HG02763 (cell line): ENCODE measurements at regions not wholly inside any gene's neighbourhood (a gene's known extent, or its start where the extent isn't known, plus 50 kb on each side); places are given as distances from the start of the nearest gene placed in this dataset.

Experiments
- ATAC-seq: cut with Tn5 transposase; IDR thresholded peaks from one replicate; pipeline ENCODE4 v1.9.1; 2021; ENCODE audit warnings: mild to moderate bottlenecking, moderate library complexity; ENCODE audit not compliant: unreplicated experiment

DNA sequence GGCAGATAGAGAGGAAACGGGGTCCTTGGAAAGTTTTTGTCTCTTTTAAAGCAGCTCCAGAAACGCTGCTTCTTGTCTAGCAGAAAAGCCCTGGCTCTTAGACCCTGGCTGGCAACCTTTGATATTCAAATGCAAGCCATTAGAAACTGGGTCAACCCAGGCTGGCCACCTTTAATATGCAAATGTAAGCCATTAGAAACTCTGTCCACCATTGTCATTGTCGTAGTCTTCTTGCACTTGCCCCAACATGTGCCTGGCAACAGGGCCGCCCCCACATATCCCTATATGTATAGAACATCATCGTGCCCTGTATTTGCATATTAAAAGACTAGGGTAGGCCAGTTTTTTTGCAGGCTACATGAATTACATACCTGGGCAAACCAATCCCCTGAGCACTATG is 621.3 kb upstream of the DPP6 start:
- ATAC-seq = no peak

- ATAC-seq = no peak
Measured at GRCh38 chr7:153432063-153432462, 620.1 kb upstream of the DPP6 start.

GRCh38 chr7:153433223-153433622 is 619.0 kb upstream of the DPP6 start:
- ATAC-seq = no peak

DNA sequence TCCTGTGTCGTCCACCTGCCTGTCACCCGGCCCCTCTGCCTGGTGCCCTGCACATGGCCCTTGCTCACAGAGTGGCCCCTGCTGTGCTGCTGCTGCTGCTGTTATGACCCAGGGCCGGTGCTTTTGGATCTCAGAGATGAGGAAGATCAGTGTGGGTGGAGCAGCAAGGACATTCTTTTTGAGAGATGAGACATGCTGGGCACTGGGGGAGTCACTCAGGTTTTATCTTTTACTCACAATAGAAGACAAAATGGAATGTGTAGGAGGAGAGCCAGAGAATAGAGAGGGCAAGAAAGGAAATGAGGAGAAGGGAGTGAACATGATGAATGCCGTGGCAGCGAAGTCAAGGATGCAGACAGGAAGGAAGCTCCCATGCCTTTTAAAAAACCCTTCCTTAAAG is 611.5 kb upstream of the DPP6 start:
- no peak for ATAC-seq

GRCh38 chr7:153443032-153443701 is 609.0 kb upstream of the DPP6 start:
- ATAC-seq = no peak

GRCh38 chr7:153444641-153445040 is 607.6 kb upstream of the DPP6 start:
- ATAC-seq = no peak

DNA sequence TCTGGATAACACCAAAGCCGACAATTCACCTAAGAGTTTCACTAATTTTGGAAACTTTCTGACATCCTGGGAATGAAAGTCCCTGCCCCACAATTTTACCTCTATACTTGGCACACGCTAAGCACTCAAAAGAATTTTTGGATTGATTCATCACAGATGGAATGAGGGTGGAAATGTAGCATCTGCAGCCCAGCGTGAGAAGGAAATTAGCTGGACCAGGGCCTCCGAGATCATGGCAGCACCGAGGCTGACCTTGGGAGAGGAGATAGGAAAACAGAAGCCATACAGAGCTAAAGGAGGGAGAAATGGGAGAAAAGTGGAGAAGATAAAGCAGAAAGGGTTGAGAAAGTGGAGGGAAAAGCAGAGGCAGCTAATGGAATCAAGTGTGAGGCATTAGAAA is 606.6 kb upstream of the DPP6 start:
- ATAC-seq = no peak

- no peak for ATAC-seq
Measured at GRCh38 chr7:153446490-153446889, 605.7 kb upstream of the DPP6 start.

DNA sequence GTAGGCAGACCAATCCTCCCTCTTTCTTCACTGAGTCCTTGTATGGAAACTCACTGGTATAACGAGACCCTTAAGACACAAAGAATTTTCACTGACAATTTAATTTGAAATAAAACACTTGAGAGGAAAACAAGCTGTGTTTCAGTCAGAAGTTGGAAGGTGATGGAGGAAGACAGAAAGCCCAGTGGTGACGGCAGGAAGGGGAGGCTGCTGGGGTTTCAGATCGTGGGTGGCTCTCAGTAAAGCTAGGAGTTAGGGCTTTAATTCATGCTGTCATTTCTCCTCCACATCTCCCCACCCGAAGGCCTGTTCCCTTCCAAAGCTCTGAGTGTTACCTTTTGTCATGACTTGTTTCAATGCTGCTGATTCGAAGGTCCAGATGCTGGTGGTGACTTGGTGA is 605.2 kb upstream of the DPP6 start:
- no peak for ATAC-seq

- no peak for ATAC-seq
Measured at GRCh38 chr7:153452661-153453060, 599.5 kb upstream of the DPP6 start.

DNA sequence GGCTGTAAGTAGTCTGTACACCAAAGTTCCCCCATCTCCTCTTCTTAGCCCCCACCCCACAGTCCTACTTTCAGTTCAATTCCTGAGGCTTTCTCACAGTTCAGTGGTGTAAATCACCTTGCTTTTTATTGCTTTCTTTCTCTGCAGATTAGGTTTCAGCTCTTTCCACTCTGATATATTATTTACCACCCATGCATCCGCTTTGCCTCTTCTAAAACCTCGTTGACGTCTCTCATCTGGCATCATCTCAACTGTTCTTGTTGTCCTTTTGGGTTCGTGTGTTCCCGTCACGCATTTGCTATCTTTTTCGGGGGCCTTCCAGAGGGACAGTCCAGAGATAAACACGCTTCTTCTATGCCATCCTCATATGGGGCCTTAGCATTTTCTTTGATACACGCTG is 597.9 kb upstream of the DPP6 start:
- ATAC-seq = no peak

GRCh38 chr7:153457746-153458145 is 594.5 kb upstream of the DPP6 start:
- ATAC-seq = no peak

DNA sequence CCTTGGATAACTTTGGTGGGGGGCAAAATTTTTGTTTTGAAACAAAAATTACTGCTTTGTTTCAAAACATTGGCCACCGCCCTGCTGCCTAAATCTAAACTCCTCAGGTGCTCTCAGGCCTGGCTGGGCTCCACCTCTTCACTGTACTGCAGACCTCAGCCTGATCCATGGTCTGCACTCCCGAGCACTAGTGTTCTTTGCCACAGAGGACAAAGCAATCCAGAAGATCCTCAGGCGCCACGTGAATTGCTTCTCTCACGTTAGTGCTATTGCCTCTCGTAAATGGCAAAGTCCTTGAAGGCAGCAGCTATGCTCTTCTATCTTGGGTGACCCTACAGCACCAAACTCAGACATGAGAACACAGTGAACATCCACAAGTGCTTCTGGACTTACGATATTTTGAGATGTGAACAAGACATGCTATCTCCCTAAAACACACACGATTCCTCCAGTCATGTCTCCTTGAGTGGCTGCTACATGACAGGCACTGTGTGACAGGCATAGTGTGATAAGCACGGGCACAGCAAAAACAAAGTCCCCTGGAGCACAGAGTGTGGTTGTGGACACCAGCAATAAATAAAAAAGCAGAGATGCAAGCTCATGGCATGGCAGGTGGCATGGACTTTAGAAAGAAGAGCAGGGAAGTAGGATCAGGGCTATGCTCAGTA is 582.1 kb upstream of the DPP6 start:
- no peak for ATAC-seq

GRCh38 chr7:153472516-153472915 is 579.7 kb upstream of the DPP6 start:
- ATAC-seq = no peak

- no peak for ATAC-seq
Measured at GRCh38 chr7:153473185-153473584, 579.0 kb upstream of the DPP6 start.

DNA sequence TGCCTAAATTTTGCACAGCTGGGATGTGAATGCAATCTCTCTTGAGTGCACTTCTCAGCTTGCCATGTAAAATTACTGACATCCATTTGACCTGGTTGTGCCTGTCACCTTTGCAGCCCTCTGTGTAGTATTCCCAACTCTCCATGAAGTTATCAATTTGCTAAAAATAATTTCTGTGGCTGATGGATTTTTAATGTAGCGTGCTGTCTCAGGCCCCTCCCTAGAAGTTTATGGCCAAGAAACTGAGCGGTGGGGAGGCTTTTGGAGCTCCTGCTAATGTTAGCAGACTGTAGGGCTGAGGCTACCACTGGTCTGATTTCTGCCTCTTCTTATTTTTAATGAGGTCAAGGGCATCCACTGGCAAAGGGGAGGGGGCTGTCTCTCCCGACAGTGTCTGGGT is 577.0 kb upstream of the DPP6 start:
- ATAC-seq = no peak

- no peak for ATAC-seq
Measured at GRCh38 chr7:153476166-153476565, 576.0 kb upstream of the DPP6 start.

- ATAC-seq = no peak
Measured at GRCh38 chr7:153496257-153496656, 555.9 kb upstream of the DPP6 start.

- ATAC-seq = no peak
Measured at GRCh38 chr7:153503093-153503492, 549.1 kb upstream of the DPP6 start.

DNA sequence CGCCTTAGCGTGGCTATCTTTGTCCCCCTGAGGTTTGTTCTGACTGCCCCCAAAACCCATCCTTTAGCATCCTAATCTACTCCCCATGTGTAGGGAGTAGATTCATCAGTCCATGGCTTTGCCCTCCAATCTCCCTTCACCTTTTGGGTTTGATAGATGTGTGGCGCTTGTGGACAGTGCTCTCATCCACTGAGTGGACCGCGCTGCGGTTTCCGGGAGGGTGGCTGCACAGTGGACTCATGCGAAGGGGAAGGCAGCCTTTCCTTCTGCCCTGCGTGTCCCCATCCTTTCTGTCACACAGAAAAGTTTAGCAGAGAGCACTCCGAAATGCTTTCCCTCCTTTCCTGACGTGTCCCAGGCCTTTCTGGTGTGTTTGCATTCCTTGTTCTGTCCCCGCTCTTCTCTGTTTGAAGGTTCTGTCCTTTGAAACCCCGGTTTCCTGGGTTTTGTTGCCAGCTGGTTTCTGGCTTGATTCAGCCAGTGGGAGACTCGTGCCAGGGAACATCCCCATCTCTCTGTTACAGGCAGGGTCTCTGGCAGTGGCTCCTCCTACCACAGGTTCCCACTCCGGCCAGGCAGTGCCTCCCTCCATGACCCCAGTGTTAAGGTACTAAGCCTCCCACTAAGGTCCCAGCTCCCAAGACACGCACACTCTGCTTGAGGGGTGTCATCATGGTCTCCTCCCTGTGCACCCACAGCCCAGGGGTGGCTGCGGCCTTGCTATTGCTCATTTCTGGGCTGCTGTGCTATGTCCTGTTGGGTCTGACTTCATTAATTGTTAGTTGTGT is 547.7 kb upstream of the DPP6 start:
- no peak for ATAC-seq

- no peak for ATAC-seq
Measured at GRCh38 chr7:153507885-153508284, 544.3 kb upstream of the DPP6 start.

GRCh38 chr7:153509768-153510167 is 542.4 kb upstream of the DPP6 start:
- ATAC-seq = no peak
